Colon (tissue), 2 donors: ENCODE measurements at regions not wholly inside any gene's neighbourhood (a gene's known extent, or its start where the extent isn't known, plus 50 kb on each side); places are given as distances from the start of the nearest gene placed in this dataset.

Source experiments
- FAIRE-seq: peaks from 2 replicates; lab custom pipeline; 2012; peaks lifted over from hg19 to GRCh38; lab: Jason Lieb, UNC
- donor health status: control.
- donor health status: control.

DNA sequence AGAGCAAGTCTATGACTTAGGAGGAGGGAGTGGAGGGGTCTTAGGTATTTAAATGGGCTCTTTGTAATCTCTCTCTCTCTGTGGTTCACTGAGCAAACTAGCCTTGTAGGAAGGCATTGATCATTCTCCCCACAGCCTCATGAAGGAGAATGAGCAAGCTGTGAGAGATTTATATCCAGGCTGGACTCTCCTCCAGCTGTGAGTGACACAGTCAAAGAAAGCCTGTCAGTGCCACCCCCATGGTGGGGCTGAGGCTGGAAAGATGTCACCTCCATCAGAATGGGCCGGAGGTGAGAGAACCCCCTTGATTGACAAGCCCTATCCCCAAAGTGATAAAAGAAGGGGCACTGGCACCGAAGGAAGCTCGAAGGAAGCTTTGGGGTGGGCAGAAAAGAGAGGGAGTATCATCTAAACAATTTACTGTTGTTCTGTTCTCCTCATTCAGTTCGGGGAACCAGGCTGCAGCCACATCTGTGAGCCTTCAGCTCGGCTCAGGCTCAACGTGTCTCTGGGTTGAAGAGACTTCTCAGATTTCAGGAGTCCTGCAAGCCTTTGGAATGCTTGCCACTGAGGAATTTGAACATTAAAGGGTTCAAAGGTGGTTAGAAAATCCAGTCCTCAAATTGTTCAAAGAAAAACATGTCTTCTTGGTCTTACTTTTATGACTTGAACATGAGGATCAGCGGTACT is 538.2 kb upstream of the ZNF462 start:
- no peak for FAIRE-seq

DNA sequence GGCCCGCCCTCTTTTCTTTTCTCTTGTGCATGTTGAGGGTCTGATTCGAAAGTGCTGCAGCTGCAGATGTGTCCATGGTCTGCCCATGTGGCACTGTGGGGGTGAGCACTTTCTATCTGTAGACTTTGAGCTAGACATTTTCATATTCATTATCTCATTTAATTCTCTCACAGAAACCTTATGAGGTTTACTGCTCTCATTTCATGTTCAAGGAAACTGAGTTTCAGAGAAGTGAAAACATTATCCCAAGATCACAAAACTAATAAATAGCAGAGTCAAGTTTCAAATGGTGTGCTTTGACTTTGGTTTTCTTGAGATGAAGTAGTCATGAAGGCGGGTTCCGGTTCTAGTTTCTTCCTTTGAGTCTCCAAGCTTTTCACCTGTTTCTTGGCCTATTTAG is 536.5 kb upstream of the ZNF462 start:
- no peak for FAIRE-seq

DNA sequence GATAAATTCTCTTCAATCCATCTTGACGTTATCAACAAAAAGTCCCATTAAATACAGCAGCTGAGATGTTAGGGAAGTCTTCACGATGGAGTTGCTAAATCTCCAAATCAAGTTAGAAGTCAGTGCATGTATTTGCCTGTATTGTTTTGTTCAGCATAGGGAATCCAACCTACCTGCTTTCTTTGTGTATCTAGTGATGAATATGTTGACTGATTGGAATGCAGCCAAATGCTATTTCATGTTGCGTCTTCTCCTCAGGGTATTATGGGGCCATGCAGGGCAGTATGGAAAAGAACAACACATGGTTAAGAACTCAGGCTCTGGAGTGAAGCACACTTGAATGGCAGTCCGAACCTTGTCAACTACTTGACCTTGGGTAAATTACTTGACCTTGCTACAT is 529.5 kb upstream of the ZNF462 start:
- FAIRE-seq, result no peak

DNA sequence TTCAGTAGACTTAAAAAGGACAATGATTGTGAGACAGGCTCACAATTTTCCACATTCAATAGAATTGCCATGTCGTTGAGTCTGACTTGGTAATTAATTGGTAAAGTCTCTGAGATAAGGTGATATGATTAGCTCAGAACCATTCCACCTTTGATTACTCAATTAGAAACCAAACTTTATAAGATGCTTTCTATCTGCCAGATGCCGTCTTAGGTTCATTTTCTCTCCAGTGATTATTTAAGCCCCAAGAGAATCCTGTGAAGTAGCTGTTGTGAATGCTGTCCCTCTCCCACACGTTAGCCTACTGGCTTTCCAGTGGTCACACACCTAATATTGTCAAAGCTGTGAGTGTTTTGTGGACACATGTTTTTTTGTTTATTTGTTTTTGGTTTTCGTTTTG is 528.9 kb upstream of the ZNF462 start:
- no peak for FAIRE-seq

DNA sequence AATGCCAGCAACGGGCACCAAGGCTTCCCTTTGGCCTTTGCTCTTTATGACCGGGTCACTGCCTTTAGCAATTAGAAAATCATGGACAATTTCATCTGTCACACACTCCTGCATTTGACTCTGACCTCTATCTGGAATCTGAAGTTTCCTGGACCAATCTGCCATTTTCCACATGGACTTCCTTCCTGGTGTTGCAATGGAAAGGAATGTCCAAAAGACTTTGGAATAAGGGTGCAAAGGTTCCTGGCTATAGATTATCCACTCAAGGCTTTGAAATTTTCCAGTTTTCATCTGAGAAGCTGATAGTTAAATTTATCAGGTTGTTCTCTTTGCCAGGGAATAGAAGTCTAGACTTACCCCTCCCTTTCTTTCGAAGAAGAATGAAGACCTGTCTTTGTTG is 523.1 kb upstream of the ZNF462 start:
- no peak for FAIRE-seq

DNA sequence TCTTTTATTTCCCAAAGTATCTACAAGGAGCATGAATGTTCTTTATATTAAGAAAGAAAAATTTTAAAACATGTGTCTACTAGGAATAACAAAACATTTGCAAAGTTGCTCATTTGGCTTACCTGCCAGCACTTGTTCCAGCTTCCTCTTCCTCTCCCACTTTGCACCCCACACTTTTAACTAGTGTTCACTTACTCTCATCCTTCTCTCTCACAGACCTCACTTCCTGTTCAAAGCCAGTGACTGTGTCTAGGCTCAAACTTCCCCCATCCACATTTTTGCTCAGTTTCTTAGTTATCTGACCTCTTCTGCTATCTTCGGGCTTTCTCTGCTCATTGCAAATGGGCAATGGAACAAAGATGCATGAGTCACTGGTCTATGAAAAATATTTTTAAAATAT is 512.2 kb upstream of the ZNF462 start:
- FAIRE-seq, result no peak

DNA sequence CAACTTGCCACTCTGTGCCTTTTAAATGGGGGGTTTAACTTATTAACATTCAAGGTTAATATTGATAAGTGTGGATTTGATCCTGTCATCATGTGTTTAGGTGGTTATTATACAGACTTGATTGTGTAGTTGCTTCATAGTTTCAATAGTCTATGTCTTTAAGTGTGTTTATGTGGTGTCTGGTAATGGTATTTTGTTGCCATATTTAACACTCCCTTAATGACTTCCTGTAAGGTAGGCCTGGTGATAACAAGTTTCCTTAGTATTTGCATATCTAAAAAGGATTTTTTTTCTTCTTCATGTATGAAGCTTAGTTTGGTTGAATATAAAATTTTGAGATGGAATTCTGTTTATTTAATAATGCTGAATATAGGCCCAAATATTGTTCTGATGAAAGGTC is 506.0 kb upstream of the ZNF462 start:
- no peak for FAIRE-seq

DNA sequence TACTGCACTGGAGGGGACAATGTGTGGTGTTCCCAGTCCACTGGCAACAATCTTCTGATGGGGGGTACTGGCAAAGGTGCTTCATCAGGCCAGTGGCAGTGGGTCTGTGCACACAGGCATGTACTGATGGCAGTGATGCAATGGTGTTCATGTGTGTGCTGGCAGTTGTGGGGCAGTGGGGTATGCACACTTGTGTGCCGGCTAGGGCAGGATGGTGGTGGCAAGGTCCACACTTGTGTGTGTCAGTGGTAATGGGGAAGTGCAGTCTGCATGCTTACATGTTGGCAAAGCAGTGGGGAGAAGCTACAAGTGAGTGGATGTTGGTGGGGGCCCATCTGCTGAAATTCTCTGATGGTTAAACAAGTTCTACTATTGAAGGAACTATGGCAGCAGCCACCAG is 504.6 kb upstream of the ZNF462 start:
- FAIRE-seq, result no peak

DNA sequence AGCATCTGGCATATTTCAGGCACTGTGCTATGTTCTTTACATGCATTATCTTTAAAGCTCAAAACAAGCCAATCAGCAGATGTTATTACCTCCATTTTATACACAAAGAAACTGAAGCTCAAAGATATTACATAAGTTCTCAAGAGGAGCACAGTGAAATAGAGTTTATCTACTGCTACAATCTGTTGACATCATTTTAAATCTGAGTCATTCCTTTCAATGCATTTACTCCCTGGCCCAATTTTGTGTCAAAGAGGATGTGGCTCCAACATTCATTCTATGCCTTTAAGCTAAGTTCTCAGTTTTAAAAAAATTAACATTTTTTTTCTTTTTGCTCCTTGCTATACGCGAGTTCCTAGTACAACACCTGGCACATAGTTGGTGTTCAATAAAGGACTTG is 486.3 kb upstream of the ZNF462 start:
- no peak for FAIRE-seq

DNA sequence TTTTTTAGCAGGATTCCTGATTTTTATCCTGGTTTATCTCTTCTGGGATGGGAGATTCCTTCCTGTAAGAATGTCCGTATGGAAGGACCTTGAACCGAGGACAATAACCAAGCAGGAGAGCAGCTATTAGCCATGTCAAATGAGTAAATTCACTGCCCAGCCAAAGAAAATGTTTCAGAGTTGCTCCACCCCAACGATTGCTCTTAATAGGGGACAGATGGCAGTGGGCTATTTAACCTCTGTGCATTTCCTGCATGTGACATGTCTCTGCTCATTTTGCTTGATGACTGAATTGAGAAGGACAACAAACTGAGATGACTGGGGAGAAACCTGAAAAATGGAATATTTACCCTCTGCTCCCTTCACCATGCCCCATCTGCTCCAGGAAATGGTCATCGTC is 479.9 kb upstream of the ZNF462 start:
- no peak for FAIRE-seq

DNA sequence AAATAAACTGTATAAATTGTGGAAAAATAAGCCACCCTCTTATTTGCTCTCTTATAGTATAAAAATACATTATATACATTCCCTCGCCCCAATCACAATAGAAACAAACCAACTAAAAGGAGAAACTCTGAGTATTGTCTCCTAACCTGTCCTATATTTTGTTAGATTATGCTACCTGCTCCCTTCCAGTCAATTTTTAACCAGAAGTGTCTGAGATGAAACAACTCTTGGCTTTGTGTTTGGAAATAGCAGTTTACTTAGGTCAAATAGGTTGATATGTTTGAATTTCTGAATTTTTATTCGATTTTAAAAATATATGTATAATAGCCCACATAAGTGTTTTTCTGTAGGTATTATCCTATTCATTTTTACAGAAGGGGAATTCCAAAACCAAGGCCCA is 475.0 kb upstream of the ZNF462 start:
- FAIRE-seq, result no peak

DNA sequence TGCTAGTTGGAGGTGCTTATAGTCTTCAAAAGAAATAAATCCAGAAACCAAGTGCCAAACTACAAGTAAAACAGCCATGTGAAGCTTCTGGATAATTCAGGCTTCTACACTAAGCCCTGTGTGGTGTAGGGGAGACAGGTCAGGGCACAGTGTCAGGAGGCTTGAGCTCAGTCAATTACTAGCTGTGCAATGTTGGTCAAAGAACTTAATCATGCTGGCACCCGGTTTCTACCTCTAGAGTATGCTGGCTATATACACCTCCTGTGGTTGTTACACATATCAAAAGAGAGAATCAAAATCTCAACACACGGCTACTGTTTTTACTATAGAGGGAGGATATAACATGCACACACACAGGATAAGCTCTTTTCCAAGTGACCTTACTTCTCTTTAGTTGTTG is 469.7 kb upstream of the ZNF462 start:
- no peak for FAIRE-seq

DNA sequence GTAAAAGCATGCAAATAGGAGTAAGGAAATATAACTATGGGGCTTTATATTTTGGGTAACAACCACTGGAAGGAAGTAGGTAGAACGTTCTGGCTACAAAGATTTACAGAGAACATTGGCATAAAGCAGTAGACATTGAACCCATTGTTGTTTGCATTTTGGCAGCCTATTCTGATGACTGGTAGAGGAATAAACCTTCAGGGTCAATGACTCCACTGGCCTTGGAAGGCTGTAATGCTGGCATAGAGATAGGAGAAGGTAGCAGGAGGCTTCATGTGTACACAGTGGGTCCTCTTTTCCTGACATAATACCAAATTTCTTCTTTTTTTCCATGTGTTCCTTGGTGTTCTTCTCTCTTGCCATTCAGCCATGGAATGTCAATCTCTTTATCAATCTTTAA is 462.8 kb upstream of the ZNF462 start:
- FAIRE-seq, result no peak

DNA sequence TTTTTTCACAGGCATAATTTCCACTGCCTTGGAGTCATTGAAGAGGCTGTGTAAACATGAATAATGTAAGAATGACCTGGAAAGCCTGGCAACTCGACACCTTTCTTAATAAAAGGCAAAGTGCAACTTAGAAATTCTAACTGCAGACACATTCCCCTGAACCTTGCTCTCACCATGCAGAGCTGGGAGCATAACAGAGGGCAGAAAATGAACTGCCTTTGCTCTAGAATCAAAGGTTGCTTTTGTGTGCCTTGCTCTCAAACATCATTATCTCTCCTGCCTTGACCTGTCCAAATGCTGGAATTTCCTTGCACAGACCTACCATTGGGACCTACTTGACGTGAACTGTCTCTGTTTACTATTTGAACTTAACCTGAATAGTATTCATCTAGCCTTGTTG is 462.0 kb upstream of the ZNF462 start:
- FAIRE-seq, result no peak

DNA sequence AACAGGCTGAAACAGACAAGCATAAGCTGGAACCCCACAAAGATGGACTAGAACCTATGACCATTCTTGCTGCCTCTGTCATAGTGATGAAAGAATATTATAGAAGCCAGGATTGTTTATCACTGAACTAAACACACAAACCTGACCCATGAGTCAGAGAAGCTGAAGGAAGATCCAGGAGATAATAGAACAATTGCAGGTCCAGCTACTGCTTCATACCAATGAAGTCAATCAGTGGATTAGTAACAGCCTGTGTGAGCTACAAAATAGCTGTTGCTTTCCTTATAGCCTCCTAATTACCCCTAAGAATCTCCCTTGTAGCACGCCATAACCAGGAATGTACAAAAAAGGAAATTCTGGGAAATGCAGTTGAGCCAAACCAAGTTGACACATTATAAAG is 459.9 kb upstream of the ZNF462 start:
- no peak for FAIRE-seq

DNA sequence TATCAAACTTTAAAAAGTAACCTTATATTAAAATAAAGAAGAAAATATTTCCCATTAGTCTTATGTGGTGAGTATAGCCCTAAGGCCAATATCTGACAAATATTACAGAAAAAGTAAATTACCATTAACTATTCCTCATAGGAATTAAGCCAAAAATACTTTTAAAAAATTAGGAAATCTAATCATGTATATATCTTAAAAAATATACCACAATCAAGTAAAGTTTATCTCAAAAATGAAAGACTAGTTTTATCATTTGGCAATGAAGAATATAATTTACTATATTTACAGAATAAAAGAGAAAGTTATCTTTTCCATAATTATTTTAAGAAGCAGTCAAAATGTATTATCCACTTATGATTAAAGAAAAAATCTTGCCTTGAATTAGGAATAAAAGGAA is 458.8 kb upstream of the ZNF462 start:
- FAIRE-seq, result peak; percentile 74

DNA sequence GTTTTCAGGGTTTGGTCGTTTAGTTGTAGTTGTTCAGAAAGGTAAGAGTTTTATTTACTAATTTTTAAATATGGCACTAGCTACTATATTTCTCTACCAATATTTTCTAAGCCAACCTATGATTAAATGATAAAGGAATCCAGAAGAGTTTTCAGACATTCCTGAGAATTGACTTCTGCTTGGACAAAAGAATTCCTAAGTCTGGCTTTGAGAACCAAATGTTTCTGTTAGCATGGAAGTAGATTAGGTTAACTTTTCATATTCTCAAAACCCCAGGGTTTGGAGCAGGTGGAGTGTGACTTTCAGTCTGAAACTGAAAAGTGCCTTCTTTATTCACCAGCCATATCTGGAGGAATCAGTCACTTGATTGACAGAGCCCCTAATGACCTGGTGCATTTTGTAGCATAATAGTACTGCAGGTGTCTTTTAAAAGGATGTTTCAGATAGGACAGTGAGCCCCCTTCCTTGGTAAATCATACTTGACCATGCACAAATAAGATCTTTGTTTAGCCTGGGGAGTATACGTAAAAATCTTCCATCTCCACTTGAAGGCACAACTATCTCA is 457.0 kb upstream of the ZNF462 start:
- FAIRE-seq, result no peak

DNA sequence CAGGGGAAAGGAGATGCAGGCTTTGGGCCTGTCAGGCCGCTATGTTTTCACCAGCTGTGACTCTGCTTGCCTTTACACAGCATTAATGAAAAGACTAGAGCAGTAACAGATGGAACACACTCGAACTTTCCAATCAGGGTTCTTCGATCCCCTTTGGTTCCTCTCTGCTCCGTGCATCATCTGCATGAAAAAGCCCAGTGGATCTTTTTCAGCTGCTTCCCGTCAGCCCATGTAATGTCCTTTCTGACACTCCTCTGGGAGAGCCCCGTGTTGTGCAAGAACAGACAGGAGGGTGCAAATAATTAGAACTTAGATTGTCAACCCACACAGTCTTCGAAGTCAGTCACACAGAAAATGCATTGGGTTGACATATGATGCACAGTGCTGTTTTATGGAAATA is 448.9 kb upstream of the ZNF462 start:
- FAIRE-seq, result no peak

DNA sequence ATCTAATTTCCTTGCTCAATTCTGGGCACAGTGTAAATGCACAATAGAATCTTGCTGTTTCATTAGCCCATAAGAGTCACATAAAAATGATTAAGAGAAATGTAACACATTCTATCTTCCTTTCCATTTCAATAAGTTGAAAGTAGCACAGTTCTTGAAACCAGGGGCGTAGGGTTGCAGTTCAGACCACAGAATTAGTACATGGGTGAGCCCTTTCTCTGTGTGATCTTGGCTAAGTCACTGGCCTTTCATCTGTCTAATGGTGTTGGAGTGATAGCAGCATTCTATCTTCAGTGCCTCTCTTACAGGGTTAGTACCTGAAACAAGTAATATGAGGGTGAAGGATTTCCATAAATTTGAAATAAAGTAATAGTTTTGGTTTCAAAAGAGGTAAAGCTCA is 445.3 kb upstream of the ZNF462 start:
- FAIRE-seq, result no peak

DNA sequence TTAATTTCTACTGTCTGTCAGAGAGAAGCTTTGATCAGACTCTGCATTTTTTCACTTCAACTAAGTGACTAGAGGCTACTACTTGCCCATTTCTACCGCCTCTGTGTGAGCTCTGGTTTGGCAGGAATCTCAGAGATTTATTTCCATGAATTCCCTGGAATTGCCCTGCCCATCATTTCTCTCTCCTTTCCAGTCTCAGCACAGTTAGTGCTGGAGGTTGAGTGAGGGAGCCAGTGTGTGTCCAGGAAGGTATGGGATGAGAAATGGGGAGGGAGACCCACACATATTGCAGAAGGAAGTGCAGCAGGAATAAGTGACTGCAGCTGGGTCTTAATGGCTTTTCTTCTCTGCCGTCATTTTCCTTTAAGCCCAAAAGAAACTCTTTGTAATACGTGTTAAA is 443.1 kb upstream of the ZNF462 start:
- FAIRE-seq, result no peak

DNA sequence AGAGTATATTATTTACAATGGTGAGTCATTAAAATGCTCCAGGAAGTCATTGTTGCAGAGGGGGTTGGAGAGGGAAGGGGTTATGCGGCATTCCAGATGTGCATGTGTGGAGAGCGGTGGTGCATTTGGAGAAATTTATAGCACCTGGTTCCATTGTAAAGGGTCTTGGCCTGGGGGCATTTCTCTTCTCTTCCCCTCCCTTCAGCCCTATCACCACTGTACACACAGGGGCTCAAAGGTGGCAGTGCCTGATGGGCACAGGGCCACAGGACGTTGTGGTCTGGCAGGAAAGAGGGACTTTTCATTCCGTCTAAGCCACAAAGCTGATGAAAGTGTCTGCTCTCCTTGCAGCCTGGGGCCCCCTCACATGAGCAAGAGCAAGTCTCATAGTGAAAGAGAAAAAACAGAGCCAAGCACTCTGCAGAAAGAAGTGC is 442.4 kb upstream of the ZNF462 start:
- FAIRE-seq, result no peak

DNA sequence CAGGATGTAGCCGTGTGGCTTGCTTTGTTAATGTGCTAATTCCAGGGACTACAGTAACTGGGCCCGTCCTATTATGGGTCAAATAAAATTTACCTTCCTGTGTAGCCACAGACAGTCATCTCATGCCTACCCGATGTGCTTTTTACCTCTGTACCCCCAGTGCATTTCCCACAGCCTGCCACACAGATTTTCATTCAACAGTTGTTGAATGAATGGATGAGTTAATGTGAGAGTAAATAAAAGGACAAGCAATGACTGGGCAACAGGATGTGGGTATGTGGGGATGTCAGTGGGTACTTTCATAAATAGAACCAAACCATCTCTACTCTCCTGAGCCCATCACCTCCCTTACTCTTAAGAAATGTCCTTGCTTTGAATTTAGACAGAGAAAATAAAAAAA is 441.2 kb upstream of the ZNF462 start:
- no peak for FAIRE-seq

DNA sequence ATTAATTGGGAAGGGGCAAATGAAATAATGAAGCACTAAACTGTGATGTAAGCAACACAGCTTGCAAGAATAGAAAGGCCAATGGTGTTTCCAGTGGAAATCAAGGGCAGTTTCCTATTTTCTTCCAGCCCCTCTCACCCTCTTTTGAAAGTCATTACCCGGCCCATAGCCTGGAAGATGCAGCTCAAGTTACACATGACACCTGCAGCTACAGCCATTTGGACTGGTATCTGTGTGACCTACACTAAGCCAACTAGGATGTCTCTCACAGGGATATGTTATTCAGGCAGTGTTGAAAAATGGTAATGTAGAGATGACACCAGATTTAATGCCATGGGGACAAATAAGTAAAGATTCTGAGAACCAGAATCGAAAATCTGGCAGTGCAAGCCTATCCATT is 439.4 kb upstream of the ZNF462 start:
- no peak for FAIRE-seq

DNA sequence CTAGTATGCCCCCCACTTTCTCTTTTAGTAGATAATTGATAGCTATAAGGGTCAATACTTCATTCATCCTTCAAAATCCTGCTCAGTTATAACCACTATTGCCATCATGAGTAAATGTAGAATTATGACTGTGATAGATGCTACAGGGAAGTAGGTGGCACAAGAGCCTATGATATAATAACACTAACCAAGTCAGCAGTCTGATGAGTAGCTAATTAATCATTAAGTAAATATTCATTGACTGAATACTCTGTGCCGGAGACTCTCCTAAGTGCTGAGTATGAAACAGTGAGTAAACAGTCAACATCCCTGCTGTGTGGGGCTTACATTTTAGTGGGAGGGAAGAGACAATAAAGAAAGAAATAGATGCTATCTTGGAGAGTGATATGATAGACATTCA is 430.3 kb upstream of the ZNF462 start:
- no peak for FAIRE-seq

DNA sequence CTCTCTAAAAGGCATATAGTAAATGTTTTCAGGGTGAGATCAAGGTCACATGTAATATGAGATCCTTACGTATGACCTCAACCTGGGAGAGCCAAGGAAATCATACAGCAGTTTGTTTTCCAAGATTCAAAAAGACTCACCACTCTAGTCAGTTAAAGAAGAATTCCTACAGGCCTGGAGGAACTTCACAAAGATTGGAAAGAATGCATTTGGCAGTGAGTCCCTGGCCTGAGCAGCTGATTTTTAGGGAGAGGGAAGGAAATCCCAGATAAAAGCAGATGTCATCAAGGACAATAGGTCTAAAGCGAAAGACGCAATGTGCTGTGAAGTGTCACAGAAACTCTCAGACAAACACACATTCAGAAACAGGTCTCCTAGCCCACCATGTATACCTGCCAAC is 424.0 kb upstream of the ZNF462 start:
- FAIRE-seq, result no peak
